Testis (tissue), 2 donors: ENCODE measurements at regions not wholly inside any gene's neighbourhood (a gene's known extent, or its start where the extent isn't known, plus 50 kb on each side); places are given as distances from the start of the nearest gene placed in this dataset.

Experiments used
- POLR2A ChIP-seq: fragments of 450-650 bp; IDR thresholded peaks from one replicate; pipeline ENCODE4 v1.6.1; 2017; ENCODE audit warnings: antibody characterized with exemption, mild to moderate bottlenecking, moderate library complexity
- TF ChIP-seq, protein P1 (sequence below), 3 experiments: fragments of 450-650 bp in 2 of 3; fragments of 200-600 bp in 1 of 3; sonication (generic) in 1 of 3; IDR thresholded peaks; one replicate each; pipeline ENCODE4 v1.5.1; 2016 to 2019; ENCODE audit warnings: antibody characterized with exemption in 3 of 3, mild to moderate bottlenecking in 2 of 3, moderate library complexity in 1 of 3

DNA sequence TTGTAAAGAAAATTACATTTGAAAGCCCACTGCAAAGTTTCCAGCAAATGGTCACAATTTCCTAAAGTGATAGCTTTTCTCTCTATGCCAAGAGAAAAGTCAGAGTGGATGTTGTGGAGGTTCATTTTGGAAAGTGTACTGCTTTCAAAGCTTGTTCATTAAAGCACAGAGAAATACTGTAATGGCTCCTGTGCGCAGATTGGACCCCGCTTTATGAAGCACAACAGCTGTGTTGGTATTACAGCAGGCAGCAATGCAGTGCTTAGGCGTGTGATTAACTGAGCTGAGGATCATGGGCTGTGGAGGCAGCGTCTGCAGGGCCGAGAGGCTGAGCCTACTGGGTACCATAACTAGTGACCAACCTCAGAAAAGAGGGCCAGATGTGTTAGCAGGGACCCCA, 478.4 kb upstream of the CFAP20DC start:
- TF ChIP-seq, protein P1, sequence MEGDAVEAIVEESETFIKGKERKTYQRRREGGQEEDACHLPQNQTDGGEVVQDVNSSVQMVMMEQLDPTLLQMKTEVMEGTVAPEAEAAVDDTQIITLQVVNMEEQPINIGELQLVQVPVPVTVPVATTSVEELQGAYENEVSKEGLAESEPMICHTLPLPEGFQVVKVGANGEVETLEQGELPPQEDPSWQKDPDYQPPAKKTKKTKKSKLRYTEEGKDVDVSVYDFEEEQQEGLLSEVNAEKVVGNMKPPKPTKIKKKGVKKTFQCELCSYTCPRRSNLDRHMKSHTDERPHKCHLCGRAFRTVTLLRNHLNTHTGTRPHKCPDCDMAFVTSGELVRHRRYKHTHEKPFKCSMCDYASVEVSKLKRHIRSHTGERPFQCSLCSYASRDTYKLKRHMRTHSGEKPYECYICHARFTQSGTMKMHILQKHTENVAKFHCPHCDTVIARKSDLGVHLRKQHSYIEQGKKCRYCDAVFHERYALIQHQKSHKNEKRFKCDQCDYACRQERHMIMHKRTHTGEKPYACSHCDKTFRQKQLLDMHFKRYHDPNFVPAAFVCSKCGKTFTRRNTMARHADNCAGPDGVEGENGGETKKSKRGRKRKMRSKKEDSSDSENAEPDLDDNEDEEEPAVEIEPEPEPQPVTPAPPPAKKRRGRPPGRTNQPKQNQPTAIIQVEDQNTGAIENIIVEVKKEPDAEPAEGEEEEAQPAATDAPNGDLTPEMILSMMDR (IDR thresholded peaks at IDR 0.05) = no peak
- no peak for TF ChIP-seq POLR2A
